CD4-positive, alpha-beta memory T cell (primary cell): ENCODE measurements at regions not wholly inside any gene's neighbourhood (a gene's known extent, or its start where the extent isn't known, plus 50 kb on each side); places are given as distances from the start of the nearest gene placed in this dataset.

Source experiments
- CTCF ChIA-PET: fragments of 350-600 bp; sonication (Branson Sonifier 250); formaldehyde crosslinking; loops from one replicate; lab custom pipeline; 2021; ENCODE audit warnings: inconsistent platforms; ENCODE audit not compliant: partially characterized antibody; lab: Charles Lee
- POLR2A ChIA-PET: fragments of 350-600 bp; sonication (Branson Sonifier 250); formaldehyde crosslinking; loops from one replicate; lab custom pipeline; 2021; ENCODE audit not compliant: partially characterized antibody; lab: Charles Lee
- DNase-seq, 5 donors: peaks; one replicate each; pipeline versions ENCODE4 v3.0.0 to v3.0.0-alpha.2; 2020 to 2022; ENCODE audit warnings: mixed read lengths in 1 of 5
- H3K27ac ChIP-seq: one replicate; pipeline ENCODE4 v1.7.0; 2013; ENCODE audit warnings: low read depth, low read length
- H3K27me3 ChIP-seq: 2 replicates; pipeline ENCODE4 v1.7.0; 2013; ENCODE audit warnings: mild to moderate bottlenecking, low read length, moderate library complexity; ENCODE audit not compliant: insufficient read depth
- H3K36me3 ChIP-seq: 2 replicates; pipeline ENCODE4 v1.7.0; 2013; ENCODE audit warnings: mild to moderate bottlenecking, low read length, moderate library complexity; ENCODE audit not compliant: insufficient read depth
- H3K4me1 ChIP-seq: 2 replicates; pipeline ENCODE4 v1.7.0; 2013; ENCODE audit warnings: mild to moderate bottlenecking, low read length, moderate library complexity; ENCODE audit not compliant: insufficient read depth
- H3K4me3 ChIP-seq, 2 donors: one replicate each; pipeline ENCODE4 v1.7.0; 2013; ENCODE audit warnings: low read length in 2 of 2, mild to moderate bottlenecking in 1 of 2
- H3K9me3 ChIP-seq, 2 donors: one replicate each; pipeline ENCODE4 v1.7.0; 2013; ENCODE audit warnings: low read length in 2 of 2, control low read depth in 1 of 2; ENCODE audit not compliant: control insufficient read depth in 1 of 2
- H3K27ac Mint-ChIP-seq, 7 donors: one replicate each; pipeline ENCODE4 v1.8.0; 2020 to 2021; ENCODE audit warnings: mixed read lengths in 7 of 7, mild to moderate bottlenecking in 6 of 7, inconsistent platforms in 3 of 7, moderate library complexity in 3 of 7
- H3K27me3 Mint-ChIP-seq, 2 donors: one replicate each; pipeline ENCODE4 v1.8.0; 2020 to 2021; ENCODE audit warnings: mixed read lengths in 2 of 2
- H3K36me3 Mint-ChIP-seq, 2 donors: one replicate each; pipeline ENCODE4 v1.8.0; 2020 to 2021; ENCODE audit warnings: mixed read lengths in 2 of 2, inconsistent platforms in 1 of 2, mild to moderate bottlenecking in 1 of 2
- H3K4me1 Mint-ChIP-seq, 4 donors: one replicate each; pipeline ENCODE4 v1.8.0; 2020 to 2021; ENCODE audit warnings: mixed read lengths in 4 of 4, mild to moderate bottlenecking in 1 of 4
- H3K4me3 Mint-ChIP-seq, 8 donors: one replicate each; pipeline ENCODE4 v1.8.0; 2020 to 2021; ENCODE audit warnings: mixed read lengths in 8 of 8, mild to moderate bottlenecking in 7 of 8, moderate library complexity in 6 of 8, inconsistent platforms in 3 of 8
- H3K9me3 Mint-ChIP-seq, 8 donors: one replicate each; pipeline ENCODE4 v1.8.0; 2020 to 2021; ENCODE audit warnings: mixed read lengths in 8 of 8, mild to moderate bottlenecking in 5 of 8, inconsistent platforms in 3 of 8, moderate library complexity in 1 of 8
- intact Hi-C: fragments of 100-400 bp; cut with micrococcal nuclease; formaldehyde crosslinking; loops from one replicate; pipeline ENCODE4 v1.15.1; 2023

GRCh38 chr4:144903953-144904711, 193.9 kb downstream of the ANAPC10 start:
- no peak overlapping the region for H3K4me3 ChIP-seq
- intact Hi-C loops = no loop called here
- POLR2A ChIA-PET = no interaction called here
- Mint-ChIP-seq H3K4me1 (no peaks in the 10 kb centered on the region), H3K27ac (peak overlapping the region in 1 of 7 donors; percentile 29), H3K36me3 (no peaks in the 10 kb centered on the region), H3K27me3 (no peaks in the 10 kb centered on the region), H3K9me3 (peaks cover 0 to 2% (median 0%) of the 10 kb centered on the region in 8 donors), H3K4me3 (no peak overlapping the region)
- no peaks in the 10 kb centered on the region for H3K4me1 ChIP-seq
- CTCF ChIA-PET = no interaction called here
- no peak overlapping the region for H3K27ac ChIP-seq
- H3K36me3 ChIP-seq = no peaks in the 10 kb centered on the region
- H3K27me3 ChIP-seq = no peaks in the 10 kb centered on the region
- H3K9me3 ChIP-seq = no peaks in the 10 kb centered on the region
- DNase-seq = no peak

GRCh38 chr4:144905286-144905685, 192.7 kb downstream of the ANAPC10 start:
- no peaks in the 10 kb centered on the region for H3K27me3 Mint-ChIP-seq
- DNase-seq = no peak

GRCh38 chr4:144906181-144906925, 191.6 kb downstream of the ANAPC10 start:
- H3K27me3 ChIP-seq = no peaks in the 10 kb centered on the region
- no peak overlapping the region for H3K4me3 ChIP-seq
- no peaks in the 10 kb centered on the region for H3K27me3 Mint-ChIP-seq
- no peak for DNase-seq
- intact Hi-C loops = no loop called here
- ChIA-PET CTCF (no interaction called here), POLR2A (no interaction called here)
- H3K27ac ChIP-seq = no peak overlapping the region
- H3K9me3 ChIP-seq = no peaks in the 10 kb centered on the region
- H3K36me3 Mint-ChIP-seq = no peaks in the 10 kb centered on the region
- H3K4me1 ChIP-seq = no peaks in the 10 kb centered on the region
- H3K27ac Mint-ChIP-seq = no peak overlapping the region
- H3K4me1 Mint-ChIP-seq = no peaks in the 10 kb centered on the region
- H3K9me3 Mint-ChIP-seq = peaks cover 0 to 3% (median 0%) of the 10 kb centered on the region in 8 donors
- no peak overlapping the region for H3K4me3 Mint-ChIP-seq
- H3K36me3 ChIP-seq = no peaks in the 10 kb centered on the region

More at GRCh38 chr4:144905286-144905685, 192.7 kb downstream of the ANAPC10 start:
- no peaks in the 10 kb centered on the region for H3K36me3 Mint-ChIP-seq
- no peak overlapping the region for H3K27ac Mint-ChIP-seq
- no peak overlapping the region for H3K27ac ChIP-seq
- H3K9me3 ChIP-seq = no peaks in the 10 kb centered on the region
- no peak overlapping the region for H3K4me3 Mint-ChIP-seq
- POLR2A ChIA-PET = no interaction called here
- no peak overlapping the region for H3K4me3 ChIP-seq
- no peaks in the 10 kb centered on the region for H3K27me3 ChIP-seq
- no peaks in the 10 kb centered on the region for H3K4me1 Mint-ChIP-seq
- H3K36me3 ChIP-seq = no peaks in the 10 kb centered on the region
- CTCF ChIA-PET = no interaction called here
- peaks cover 0 to 2% (median 0%) of the 10 kb centered on the region in 8 donors for H3K9me3 Mint-ChIP-seq
- H3K4me1 ChIP-seq = no peaks in the 10 kb centered on the region
- intact Hi-C loops = no loop called here

GRCh38 chr4:144910723-144911122, 187.3 kb downstream of the ANAPC10 start:
- Histone ChIP-seq H3K4me1 (no peaks in the 10 kb centered on the region), H3K36me3 (no peaks in the 10 kb centered on the region), H3K9me3 (no peaks in the 10 kb centered on the region), H3K4me3 (no peak overlapping the region), H3K27ac (no peak overlapping the region), H3K27me3 (no peaks in the 10 kb centered on the region)
- ChIA-PET CTCF (no interaction called here), POLR2A (no interaction called here)
- no peaks in the 10 kb centered on the region for H3K4me1 Mint-ChIP-seq
- intact Hi-C loops = no loop called here
- no peaks in the 10 kb centered on the region for H3K27me3 Mint-ChIP-seq
- no peak overlapping the region for H3K4me3 Mint-ChIP-seq
- H3K36me3 Mint-ChIP-seq = no peaks in the 10 kb centered on the region
- DNase-seq = no peak
- H3K27ac Mint-ChIP-seq = no peak overlapping the region
- H3K9me3 Mint-ChIP-seq = peaks cover 0 to 5% (median 0%) of the 10 kb centered on the region in 8 donors
